HG03432 (cell line): ENCODE measurements at regions not wholly inside any gene's neighbourhood (a gene's known extent, or its start where the extent isn't known, plus 50 kb on each side); places are given as distances from the start of the nearest gene placed in this dataset.

ENCODE experiments used
- ATAC-seq: cut with Tn5 transposase; IDR thresholded peaks from one replicate; pipeline ENCODE4 v1.9.1; 2021; ENCODE audit warnings: mild to moderate bottlenecking, moderate library complexity; ENCODE audit not compliant: unreplicated experiment

GRCh38 chr1:88180449-88181108, 503.5 kb upstream of the PKN2 start:
- peak; percentile 97 for ATAC-seq

- no peak for ATAC-seq
Observed at GRCh38 chr1:88186911-88187310, 497.2 kb upstream of the PKN2 start.

GRCh38 chr1:88188038-88188437, 496.0 kb upstream of the PKN2 start:
- no peak for ATAC-seq

DNA sequence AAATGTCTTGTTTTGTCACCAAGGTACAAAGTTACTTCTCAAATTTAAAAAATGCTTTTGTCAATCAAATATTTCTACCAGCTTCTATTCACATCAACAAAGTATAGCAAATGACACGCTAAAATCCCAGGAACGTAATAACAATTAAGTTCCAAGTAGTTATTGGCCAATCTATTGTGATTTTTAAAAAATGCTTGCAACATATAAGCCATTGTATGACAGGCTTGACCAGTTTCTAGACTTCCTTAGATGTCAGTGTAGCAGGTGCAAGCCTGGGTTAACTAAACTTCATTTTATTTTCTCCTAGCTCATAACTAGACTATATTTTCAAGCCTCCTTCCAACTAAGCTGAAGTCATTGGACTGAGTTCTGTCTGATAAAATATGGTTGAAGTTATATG, 494.5 kb upstream of the PKN2 start:
- ATAC-seq, result no peak

- peak; percentile 94 for ATAC-seq
Observed at GRCh38 chr1:88191917-88192316, 492.2 kb upstream of the PKN2 start.

DNA sequence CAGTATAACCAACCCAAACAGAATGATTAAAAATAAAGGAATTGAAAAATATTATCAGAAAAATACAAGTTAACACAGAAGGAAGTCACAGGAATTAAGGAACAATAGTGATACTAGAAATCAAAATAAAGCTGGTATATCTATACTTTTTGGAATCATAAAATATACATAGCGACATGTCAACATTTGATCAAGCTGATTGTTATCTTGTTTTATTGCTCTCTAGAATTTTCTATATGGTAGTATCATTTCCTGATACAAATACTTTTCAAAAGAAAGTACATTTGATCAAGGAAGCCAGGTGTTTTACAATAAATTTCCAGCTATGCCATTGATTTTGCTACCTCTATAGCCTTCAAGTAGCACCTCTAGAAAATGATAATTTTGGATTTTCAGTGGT, 489.5 kb upstream of the PKN2 start:
- no peak for ATAC-seq

GRCh38 chr1:88200545-88200944, 483.5 kb upstream of the PKN2 start:
- ATAC-seq, result no peak

DNA sequence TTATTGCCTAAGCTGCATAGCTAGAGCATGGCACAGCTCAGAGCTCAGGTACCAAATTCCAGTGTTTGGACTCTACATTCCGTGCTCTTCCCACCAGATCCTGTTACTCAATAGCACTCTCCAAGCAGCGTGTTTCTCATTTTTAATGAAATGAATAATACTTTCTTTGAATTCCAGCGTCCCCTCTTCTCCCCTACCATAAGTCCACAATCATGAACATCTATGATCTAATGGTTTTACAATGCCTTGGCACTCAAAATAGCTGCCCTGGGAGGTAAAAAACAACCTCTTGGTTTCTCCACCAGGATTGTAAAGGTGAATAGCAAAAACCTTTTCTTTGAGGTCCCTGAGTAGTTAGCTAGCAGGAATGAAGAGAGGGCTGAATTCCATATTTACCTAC, 480.0 kb upstream of the PKN2 start:
- ATAC-seq, result no peak

- no peak for ATAC-seq
Observed at GRCh38 chr1:88204612-88205167, 479.4 kb upstream of the PKN2 start.

DNA sequence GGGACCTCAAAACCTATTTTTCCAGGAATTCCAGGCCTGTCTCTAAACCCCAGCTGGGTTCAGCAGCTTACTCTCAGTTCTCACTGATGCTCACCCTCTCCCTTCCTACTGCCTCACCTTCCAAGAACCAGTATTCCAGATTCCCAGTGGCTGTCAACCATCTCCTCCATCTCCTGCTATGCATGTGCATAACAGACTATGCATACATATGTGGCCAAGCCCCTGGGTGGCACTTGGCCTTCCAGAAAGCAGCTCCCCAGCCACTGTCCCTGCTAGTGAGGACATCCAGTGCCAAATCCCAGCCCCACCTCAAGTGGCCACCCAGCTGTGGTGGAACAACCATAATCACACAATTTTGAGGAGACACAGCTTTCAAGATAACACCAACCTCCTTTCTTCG, 475.7 kb upstream of the PKN2 start:
- ATAC-seq, result no peak

DNA sequence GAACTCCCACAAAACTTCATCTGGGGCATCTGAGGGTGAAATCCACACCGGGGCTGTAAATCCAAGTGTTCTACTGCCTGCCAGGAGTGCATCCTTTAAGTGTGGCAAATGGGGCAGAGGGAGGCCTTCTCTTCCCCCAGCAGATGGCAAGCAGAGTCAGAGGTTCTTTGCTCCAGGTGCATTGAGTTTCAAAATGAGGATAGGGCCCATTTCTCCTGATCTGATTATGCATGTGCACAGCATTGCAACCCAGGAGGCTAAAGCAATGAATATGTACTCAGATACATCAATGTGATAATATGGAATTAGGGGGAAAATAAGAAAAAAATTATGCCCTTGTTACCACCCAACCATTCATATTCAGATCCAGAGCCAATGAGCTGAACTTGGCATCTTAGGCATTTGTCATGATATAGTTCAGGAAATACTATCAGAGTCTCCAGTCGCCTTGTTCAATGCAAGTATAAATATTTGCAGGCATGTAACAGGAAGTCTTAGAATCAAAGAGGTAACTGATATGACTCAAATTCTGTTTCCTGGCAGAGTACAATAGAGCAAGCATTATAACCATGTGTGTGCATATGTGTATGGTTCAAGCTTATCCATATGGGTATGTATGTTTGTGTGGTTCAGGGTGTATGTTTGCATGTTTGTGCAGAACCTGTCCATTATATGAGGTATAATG, 473.8 kb upstream of the PKN2 start:
- ATAC-seq, result no peak

- no peak for ATAC-seq
Observed at GRCh38 chr1:88216441-88216840, 467.6 kb upstream of the PKN2 start.

DNA sequence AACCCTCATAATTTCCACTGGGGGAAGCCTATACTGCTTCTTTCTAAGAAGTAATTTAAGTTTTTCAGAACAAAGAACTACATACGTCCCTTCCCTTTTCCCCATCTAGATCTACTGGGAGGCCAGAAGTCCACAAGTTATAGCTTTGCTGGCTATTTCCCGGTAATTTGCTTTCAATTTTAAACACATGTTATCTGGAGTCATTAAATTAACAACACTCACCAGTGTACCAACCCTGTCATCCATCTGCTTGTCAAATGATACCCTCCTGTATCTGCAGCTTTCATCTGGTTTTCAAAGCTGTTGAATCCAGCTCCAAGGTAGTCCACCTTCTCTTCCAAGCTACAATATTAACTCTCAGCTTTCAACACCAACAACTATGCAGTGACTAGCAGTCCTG, 466.7 kb upstream of the PKN2 start:
- ATAC-seq, result no peak

- ATAC-seq, result no peak
Observed at GRCh38 chr1:88219521-88219920, 464.6 kb upstream of the PKN2 start.

- ATAC-seq, result no peak
Observed at GRCh38 chr1:88221411-88221810, 462.7 kb upstream of the PKN2 start.

DNA sequence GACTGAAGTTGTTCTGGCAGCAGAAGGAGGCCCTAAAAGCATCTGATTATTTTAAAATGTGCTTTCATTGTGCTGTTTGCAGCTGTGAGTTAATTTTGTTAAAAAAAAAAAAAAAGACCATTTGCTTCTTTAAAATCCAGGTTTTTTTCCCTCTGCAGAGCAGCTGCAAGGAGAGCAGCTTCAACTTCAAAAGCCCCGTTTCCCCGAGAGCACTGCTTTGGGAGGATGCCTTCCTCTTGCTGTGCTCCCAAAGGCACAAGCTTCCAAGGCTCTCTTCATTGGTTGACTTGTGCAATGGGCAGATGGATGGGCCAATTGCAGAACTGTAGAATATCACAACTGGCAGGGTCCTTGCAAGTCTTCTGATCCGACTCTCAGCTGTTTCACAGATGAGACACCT, 459.2 kb upstream of the PKN2 start:
- no peak for ATAC-seq

- ATAC-seq, result no peak
Observed at GRCh38 chr1:88228114-88228513, 456.0 kb upstream of the PKN2 start.

DNA sequence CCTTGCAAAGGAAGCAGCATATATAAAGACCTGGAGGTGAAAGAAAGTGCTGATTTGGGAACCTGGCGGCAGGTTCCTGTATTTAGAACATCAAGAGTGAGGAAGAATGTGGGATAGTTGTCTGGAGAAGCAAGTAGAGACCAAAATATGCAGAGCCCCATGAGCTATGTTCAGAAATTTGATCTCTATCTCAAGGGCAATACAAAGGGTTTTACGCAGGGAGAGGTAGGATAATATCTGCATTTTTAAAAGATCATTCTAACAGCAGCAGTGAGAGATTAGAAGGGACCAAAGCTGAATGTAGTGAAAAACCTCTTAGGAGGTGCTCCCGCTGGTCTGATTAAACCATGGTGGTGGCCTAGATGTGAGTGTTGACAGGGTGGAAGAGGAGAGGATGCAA, 453.9 kb upstream of the PKN2 start:
- no peak for ATAC-seq

GRCh38 chr1:88237058-88237457, 447.0 kb upstream of the PKN2 start:
- no peak for ATAC-seq

- no peak for ATAC-seq
Observed at GRCh38 chr1:88239205-88239604, 444.9 kb upstream of the PKN2 start.

- ATAC-seq, result no peak
Observed at GRCh38 chr1:88247666-88248065, 436.4 kb upstream of the PKN2 start.

DNA sequence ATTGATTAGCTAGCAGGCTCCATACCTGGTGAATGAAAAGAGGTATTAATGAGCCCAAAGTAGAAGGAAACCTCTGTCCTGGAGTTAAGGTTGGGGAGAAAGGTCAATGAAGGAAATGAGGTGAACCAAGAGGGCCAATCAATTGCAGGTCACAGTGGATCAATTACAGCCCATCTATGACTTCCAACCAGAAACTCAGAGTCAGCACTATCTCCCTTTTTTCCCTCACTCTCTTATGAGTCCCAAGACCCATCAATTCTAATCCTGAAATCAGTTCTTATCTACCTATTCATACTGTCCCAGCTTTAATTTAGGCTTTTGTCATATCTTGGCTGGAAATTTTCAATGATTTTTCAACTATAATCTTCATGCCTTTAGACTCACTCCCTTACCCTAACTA, 433.2 kb upstream of the PKN2 start:
- no peak for ATAC-seq

DNA sequence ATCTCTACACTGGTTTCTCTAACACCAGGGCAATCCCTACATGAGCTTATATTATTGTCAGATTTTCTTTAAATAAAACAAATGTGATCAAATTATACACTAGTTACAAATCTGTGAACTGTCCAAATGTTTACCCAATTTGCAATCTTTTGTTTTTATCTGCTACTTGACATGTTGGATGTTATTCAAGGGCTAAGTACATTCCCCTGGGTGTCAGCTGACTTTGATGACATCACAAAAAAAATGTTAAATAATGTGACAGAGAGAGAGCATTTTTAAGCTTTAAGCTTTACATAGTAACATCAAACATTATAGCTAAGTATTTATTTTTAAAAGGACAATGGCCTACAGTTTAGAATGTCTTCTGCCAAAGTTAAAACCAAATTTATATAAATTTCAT, 431.3 kb upstream of the PKN2 start:
- no peak for ATAC-seq
